ENCODE measurements at regions not wholly inside any gene's neighbourhood (a gene's known extent, or its start where the extent isn't known, plus 50 kb on each side); places are given as distances from the start of the nearest gene placed in this dataset.
"Not testable (repeated sequence)": the region's sequence is repeated elsewhere in the genome, so short reads cannot be mapped to it uniquely, and the experiment has no call there.

DNA sequence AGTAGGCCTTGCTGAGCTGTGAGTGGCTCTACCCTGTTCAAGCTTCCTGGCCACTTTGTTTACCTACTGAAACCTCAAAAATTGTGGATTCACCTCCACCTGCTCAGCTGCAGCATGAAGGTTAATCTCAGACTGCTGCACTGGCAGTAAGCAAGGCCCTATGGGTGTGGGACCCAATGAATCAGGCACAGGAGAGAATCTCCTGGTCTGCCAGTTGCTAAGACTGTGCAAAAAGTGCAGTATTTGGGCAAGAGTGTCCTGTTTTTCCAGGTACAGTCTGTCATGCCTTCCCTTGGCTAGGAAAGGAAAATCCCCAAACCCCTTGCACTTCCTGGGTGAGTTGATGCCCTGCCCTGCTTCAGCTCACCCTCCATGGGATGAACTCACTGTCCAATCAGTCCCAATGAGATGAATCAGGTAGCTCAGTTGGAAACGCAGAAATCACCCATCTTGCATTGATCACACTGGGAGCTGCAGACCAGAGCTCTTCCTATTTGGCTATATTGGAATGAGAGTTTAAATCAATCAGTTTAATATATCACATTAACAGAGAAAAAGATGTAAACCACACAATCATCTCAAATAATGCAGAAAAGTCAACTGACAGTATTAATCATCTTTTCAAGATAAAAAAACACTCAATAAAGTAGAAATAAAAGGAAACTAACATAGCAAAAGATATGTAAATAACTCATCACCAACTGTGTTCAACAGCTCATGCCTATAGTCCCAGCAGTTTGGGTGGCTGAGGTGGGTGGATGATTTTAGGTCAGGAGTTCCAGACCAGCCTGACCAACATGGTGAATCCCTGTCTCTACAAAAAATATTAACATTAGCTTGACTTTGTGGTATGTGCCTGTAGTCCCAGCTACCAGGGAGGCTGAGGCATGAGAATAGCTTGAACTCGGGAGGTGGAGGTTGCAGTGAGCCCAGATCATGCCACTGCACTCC, 1638.4 kb downstream of the SPATA31A7 start:
- not testable (repeated sequence) for H3K4me3 ChIP-seq (ENCODE audit: control insufficient read depth, low read depth, low read length); DNase-seq (ENCODE audit: low read depth)

GRCh38 chr9:62830829-62831459, 1641.1 kb downstream of the SPATA31A7 start:
- DNase-seq (ENCODE audit: low read depth); H3K4me3 ChIP-seq (ENCODE audit: control insufficient read depth, low read depth, low read length): not testable (repeated sequence)

DNA sequence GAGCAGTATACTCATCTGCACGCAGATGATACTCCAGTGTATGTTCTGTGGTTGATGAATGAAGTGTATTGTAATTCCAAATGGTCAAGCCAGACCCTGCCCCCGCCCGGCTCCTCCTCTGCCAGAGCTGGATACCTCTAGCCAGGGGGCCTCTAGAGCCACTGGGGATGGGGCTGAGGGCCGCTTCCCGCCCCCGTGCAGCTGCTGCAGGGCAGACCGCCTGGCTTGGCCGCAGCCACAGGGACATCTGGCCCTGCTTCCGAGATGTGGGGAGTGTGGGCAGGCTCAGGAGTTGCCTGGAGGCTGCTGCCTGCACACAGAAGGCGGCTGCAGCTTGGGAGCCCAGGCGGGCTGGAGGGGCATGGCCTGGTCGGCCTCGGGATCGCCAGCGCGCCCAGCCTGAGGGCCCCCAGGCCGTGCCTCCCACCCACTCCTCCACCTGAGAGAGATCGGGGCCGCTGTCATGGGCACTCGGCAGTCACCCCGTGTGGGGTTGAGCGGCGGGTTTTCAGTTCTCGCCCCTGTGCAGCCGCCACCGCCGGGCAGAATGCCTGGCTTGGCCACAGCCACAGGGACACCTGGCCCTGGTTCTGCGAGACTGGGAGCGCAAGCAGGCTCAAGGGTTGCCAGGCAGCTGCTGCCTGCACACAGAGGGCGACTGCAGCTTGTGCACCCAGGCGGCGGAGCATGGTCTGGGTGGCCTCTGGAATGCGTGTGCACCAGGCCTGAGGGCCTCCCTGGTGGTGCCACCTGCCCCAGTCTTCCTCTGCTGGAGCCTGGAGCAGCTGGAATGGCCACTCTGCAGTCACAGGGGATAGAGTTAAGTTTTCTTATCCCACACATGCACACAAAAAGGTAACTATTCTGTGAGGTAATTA, 1643.7 kb downstream of the SPATA31A7 start:
- DNase-seq (ENCODE audit: low read depth); H3K4me3 ChIP-seq (ENCODE audit: control insufficient read depth, low read depth, low read length): not testable (repeated sequence)

DNA sequence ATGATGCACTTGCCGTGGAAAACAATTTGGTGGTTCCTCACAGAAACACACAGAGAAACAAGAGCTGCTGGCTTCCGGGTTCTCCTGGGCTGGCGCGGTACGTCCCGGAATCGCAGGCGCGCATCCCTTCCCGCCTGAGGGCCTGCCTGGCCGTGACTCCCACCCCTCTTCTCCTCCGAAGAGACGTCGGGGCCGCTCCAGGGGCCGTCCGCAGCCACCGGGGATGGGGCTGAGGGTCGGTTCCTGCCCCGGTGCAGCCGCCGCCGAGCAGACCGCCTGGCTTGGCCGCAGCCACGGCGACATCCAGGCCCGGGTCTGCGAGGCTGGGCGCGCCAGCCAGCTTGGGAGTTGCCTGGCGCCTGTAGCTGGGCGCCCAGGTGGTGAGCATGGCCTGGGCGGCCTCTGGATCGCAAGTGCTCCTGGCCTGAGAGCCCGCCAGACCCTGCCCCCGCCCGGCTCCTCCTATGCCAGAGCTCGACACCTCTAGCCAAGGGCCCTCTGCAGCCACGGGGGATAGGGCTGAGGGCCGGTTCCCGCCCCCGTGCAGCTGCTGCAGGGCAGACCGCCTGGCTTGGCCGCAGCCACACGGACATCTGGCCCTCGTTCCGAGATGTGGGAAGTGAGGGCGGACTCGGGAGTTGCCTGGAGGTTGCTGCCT, 1647.5 kb downstream of the SPATA31A7 start:
- H3K4me3 ChIP-seq (ENCODE audit: control insufficient read depth, low read depth, low read length); DNase-seq (ENCODE audit: low read depth): not testable (repeated sequence)

GRCh38 chr9:62838024-62838718, 1648.3 kb downstream of the SPATA31A7 start:
- H3K4me3 ChIP-seq (ENCODE audit: control insufficient read depth, low read depth, low read length), result peak overlapping the region; percentile 41
- DNase-seq (ENCODE audit: low read depth), result peak; percentile 7

GRCh38 chr9:62839168-62839567, 1649.3 kb downstream of the SPATA31A7 start:
- not testable (repeated sequence) for DNase-seq (ENCODE audit: low read depth); H3K4me3 ChIP-seq (ENCODE audit: control insufficient read depth, low read depth, low read length)

GRCh38 chr9:62843145-62843544, 1653.3 kb downstream of the SPATA31A7 start:
- not testable (repeated sequence) for DNase-seq (ENCODE audit: low read depth); H3K4me3 ChIP-seq (ENCODE audit: control insufficient read depth, low read depth, low read length)

DNA sequence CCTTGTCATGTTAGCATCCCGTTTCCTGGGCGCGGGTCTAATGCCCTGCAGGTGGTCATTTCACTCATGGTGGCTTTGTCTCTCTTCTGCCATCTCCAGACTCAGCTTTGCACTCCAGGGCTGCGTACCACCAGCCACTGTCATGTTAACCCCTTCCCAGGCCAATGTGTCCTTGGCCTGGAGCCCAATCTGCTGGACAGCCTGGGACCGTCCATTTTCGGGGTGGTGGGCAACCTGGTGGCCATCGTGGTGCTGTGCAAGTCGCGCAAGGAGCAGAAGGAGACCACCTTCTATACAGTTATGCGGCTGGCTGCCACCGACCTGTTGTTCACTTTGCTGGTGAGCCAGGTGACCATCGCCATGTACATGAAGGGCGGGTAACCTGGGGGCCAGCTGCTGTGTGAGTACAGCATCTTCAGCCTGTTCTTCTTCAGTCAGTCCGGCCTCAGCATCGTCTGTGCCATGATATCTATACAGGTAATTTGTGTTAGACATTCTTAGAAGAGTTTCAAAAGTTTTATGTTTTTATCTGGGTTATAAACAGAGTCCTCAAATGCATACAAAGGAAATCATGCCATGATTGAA, 1654.0 kb downstream of the SPATA31A7 start:
- not testable (repeated sequence) for H3K4me3 ChIP-seq (ENCODE audit: control insufficient read depth, low read depth, low read length); DNase-seq (ENCODE audit: low read depth)

DNA sequence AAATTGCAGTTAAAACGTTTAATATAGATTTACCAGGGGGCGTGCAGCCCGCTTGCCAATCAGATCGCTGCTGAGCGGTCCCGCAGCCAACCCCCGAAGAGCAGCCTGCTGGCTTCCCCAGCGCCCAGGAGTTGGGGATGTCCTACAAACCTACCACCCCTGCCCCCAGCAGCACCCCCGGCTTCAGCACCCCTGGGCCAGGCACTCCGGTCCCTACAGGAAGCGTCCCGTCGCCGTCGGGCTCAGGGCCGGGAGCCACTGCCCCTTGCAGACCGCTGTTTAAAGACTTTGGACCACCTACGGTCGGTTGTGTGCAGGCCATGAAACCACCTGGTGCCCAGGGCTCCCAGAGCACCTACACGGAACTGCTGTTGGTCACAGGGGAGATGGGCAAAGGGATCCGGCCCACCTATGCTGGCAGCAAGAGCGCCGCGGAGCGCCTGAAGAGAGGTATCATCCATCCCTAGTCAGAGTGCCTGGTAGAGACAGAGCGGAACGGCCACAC, 1654.9 kb downstream of the SPATA31A7 start:
- not testable (repeated sequence) for DNase-seq (ENCODE audit: low read depth); H3K4me3 ChIP-seq (ENCODE audit: control insufficient read depth, low read depth, low read length)

DNA sequence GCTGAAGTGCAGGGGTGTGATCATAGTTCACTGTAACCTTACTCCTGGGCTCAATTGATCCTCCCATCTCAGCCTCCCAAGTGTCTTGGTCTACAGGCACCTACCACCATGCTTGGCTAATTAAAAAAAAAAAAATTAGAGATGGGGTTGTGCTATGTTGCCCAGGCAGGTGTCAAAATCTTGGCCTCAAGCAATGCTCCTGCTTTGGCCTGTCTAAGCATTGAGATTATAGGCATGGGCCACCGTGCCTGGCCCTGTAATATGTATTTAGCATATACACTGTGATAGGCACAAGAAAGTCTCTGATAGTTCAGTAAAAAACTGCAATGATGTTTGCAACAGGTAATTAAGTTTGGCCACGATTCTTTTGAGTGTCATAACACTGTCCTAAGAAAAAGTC, 1658.4 kb downstream of the SPATA31A7 start:
- H3K4me3 ChIP-seq (ENCODE audit: control insufficient read depth, low read depth, low read length), result not testable (repeated sequence)

GRCh38 chr9:62849991-62850390, 1660.2 kb downstream of the SPATA31A7 start:
- DNase-seq (ENCODE audit: low read depth); H3K4me3 ChIP-seq (ENCODE audit: control insufficient read depth, low read depth, low read length): not testable (repeated sequence)

More for the DNA sequence above, 1658.4 kb downstream of the SPATA31A7 start:
- DNase-seq (ENCODE audit: low read depth), result not testable (repeated sequence)

- H3K4me3 ChIP-seq (ENCODE audit: control insufficient read depth, low read depth, low read length); DNase-seq (ENCODE audit: low read depth): not testable (repeated sequence)
These were observed 1667.4 kb downstream of the SPATA31A7 start for GRCh38 chr9:62857280-62857679.

DNA sequence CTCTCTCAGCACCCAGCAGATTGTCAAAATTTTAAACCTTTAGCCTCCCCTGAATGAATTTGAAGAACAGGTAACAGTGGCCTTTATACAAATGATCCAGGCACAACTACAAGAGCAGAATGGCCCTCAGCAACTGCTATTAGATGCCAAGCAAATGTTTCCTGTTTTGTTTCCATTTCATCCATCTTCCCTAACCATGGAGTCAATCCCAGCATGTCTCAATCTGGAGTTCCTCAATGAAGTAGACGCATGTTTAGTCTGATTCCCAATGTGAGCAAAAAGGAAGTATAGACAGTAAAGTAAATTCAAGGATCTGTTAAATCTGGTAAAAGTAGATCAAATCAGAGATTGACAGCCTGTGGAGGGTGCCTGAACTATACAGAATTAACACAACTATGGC, 1668.4 kb downstream of the SPATA31A7 start:
- not testable (repeated sequence) for H3K4me3 ChIP-seq (ENCODE audit: control insufficient read depth, low read depth, low read length); DNase-seq (ENCODE audit: low read depth)

DNA sequence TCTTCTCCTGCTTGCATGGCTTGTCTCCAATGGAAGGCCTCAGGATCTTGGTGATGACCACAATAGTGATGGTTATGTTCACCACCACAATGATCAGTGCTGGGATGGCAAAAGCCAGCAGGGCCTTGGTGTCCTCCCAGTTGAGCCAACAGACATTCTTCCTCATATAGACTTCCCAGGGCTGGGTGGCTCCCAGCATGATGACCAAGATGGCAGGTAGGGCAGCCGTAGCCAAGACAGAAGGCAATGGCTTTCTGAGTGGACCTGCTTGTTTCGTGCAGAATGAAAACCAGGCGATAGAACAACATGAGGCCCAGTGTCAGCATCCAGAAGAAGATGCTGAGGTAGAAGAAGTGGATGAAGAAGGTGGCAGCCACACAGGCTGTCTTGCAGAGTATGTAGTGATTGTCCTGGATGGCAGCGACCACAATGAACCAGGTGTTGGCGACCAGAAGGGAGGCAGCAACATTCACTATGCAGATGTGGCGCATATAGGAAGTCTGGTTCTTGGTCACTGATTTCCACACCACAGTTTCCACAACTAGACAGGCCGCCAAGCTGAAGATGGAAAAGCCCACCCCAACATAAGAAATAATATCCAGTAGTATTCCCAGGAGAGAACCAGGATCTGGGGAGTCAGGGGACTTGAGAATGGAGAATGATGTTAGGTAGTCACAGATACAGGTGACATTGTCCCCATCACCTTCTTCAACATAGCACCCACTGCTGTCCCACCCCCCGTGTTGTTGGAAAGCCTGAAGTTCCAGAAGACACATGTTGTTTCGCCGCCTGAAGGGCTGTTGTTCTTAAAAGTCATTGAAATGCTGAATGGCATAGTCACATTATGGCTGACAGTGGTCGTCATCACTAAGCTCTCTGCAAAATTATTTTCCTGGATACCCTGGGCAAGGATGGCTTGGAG, 1671.4 kb downstream of the SPATA31A7 start:
- not testable (repeated sequence) for DNase-seq (ENCODE audit: low read depth); H3K4me3 ChIP-seq (ENCODE audit: control insufficient read depth, low read depth, low read length)

DNA sequence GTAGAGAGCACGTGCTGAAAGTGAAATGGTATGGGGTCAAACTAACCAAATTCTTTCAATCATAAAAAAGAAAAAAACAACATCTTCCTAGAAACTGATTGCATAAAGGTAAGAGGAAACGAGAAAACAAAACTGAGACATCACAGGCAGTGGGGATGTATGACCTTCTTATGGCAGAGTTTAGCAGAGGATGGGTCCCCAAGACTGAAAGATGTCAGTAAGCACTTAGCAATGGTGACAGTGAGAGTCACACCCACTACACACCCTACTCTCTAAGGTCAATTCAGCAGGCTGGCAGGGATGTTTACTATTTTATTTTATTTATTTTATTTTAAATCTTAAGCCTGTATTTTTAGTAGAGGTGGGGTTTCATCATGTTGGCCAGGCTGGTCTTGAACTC, 1672.3 kb downstream of the SPATA31A7 start:
- DNase-seq (ENCODE audit: low read depth); H3K4me3 ChIP-seq (ENCODE audit: control insufficient read depth, low read depth, low read length): not testable (repeated sequence)

- H3K4me3 ChIP-seq (ENCODE audit: control insufficient read depth, low read depth, low read length); DNase-seq (ENCODE audit: low read depth): not testable (repeated sequence)
These were observed 1673.5 kb downstream of the SPATA31A7 start for GRCh38 chr9:62863319-62863718.

Measured in AG09309 (cell line).